ENCODE measurements at regions not wholly inside any gene's neighbourhood (a gene's known extent, or its start where the extent isn't known, plus 50 kb on each side); places are given as distances from the start of the nearest gene placed in this dataset.
"Not testable (repeated sequence)": the region's sequence is repeated elsewhere in the genome, so short reads cannot be mapped to it uniquely, and the experiment has no call there.

DNA sequence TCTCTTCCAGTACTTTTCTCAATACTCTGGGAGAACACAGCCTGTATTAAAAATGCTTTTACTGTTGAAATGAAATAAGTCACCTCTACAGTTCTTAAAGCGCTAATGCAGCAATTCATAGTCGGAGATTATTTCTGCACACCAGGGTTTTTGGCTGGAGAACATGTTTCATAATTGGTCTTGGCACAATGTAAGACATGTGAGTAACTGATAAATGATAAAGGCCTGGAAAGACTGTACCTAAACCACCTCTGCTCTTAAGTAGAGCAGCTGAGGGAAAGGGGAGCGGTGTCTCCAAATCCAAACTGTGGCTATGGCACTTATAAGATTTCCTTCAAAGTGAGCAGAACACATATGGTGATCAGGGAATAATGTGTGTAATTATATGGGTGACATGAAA is 390.3 kb upstream of the MBL2 start:
- no peak for DNase-seq (ENCODE audit: low spot score)

DNA sequence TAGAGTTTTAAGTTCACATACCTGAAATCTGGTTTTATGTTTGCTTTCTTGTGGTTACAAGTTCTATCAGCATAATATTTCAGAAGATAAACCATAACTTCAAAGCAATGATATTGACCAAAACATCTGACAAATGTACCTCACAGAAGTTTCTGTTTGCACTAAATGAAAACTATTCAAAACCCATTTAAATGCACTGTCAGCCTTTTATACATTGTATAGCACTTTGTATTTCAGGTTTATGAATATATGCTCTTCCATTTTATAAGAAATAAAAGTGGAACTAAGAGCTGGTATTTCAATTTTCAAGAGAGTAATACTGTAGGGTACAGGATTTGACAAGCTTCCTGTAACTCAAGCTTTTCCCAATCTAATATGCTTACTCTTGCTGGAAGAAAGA is 388.6 kb upstream of the MBL2 start:
- DNase-seq (ENCODE audit: low spot score): no peak

DNA sequence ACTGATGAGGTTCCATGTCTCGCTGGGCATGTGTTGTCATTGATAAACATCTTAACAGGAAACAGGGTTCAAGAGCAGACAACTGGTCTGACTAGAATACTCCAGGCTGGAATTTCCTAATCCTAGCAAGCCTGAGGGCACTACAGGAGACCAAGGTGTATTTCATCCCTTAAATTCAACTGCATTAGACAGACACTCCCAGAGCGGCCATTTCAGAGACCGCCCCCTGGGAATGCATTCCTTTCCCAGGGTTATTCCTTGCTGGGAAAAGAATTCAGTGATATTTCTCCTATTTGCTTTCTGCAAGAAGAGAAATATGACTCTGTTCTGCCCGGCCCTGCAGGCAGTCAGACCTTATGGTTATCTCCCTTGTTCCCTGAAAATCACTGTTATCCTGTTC is 383.1 kb upstream of the MBL2 start:
- not testable (repeated sequence) for DNase-seq (ENCODE audit: low spot score)

DNA sequence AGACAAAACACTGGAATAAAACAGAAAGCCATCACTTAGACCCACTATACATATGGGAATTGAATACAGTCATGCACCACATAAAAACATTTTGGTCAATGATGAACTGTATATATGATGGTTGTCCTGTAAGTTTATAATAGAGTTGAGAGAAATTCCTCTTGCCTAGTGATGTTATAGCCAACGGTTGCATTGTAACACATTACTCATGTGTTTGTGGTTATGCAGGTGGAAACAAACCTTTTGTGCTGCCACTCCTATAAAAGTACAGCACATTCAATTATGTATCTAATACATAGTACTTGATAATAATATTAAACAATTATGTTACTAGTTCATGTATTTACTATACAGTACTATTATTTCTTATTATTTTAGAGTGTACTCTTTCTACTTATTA is 381.2 kb upstream of the MBL2 start:
- DNase-seq (ENCODE audit: low spot score): no peak

DNA sequence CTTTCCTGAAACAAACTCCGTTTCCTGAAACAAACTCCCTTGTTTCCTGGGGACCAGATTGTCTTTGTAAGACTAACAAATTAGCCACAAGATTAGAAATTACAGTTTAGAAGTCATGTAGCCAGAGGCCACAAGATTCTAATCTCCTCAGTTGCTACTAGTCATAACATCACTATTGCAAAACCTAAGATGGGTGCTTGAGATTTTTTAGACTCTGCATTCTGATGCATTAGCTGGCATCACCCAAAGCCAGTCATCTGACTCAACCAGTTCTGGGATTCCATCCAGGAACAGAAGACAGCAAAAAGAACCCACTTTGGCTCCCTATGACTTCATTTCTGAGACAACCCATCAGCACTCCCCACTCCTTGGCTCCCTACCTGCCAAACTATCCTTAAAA is 367.9 kb upstream of the MBL2 start:
- DNase-seq (ENCODE audit: low spot score): no peak

DNA sequence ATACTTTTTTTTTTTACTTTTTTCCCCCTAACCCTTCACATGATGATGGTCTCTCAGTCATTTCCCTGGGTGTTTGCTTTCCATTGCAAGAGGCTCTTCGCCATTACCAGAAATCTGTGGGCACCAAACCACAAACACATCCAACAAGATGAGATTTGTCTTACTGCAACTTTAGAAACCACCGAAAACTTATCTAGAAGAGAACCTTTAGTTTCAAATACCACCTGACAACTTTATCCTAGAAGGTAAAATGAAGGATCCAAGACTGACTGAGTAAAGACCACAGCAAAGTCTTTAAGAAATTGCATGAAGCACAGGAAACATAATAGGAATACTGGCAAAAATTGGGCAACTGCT is 363.3 kb upstream of the MBL2 start:
- no peak for DNase-seq (ENCODE audit: low spot score)

DNA sequence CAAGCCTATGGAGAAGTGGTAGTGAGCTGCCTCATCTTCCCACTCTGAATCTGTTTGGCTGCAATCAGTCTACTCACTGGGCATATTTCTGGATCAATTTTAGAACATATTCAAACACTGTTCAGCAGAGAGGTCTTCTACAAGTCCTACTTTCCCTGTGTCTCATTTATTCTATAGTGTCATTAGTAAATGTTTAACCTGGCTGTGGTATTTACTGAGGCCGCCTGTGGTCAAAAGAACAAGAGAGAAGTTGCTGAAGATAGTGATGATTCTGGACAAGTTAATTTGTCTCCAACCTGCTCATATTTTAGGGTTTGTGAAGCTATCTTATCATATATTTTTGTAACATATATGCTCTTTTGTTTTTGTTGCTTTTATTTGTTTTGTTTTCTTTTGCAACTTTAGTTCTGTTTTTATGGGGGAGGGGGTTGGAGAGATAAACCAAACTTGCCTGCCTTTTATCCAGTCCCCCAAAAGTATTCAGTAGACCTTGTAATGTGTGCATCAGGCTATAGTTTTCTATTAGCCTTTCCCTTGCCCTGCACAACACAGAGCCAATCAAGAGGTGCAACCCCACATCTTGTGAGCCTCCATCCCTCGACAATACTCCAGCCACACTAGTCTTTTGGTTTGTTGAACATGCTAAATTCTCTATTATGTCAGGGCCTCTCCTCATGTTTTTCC is 362.8 kb upstream of the MBL2 start:
- DNase-seq (ENCODE audit: low spot score): no peak

DNA sequence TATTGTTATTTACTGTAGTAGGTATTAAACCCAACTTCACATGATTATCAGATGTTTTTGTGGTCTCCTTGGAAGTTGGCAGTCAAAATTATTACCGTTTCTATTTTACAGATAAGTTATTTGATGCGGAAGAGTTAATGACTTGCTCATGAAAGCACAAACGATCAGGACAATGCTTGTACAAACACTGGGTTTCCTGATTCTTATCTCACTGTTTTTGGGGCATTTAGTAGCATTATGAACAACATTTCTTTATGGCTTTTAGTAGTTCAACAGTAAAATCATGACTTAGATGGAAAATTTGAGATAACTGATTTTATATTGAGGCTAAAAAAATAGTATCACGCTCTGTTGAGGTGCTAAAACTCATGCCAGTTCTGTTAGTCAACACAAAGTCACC is 361.5 kb upstream of the MBL2 start:
- no peak for DNase-seq (ENCODE audit: low spot score)

DNA sequence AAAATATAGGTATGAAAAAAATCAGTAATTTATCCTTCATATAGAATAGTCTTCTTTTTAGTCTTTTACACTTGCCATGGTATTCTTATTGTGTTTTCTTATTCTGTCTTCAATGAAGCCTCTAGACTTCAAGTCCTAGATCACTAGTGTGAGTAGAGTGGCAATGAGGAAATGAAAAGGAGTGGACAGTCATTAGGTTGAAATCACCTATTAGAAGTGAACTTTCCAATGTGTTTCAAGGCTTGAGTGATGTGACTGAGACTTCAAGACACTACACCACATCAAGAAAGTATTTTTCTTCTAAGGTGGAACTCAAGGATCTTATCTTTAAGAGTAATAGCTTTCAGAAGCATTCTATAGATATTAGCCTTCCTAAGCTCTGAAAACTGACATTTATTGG is 357.8 kb upstream of the MBL2 start:
- no peak for DNase-seq (ENCODE audit: low spot score)

DNA sequence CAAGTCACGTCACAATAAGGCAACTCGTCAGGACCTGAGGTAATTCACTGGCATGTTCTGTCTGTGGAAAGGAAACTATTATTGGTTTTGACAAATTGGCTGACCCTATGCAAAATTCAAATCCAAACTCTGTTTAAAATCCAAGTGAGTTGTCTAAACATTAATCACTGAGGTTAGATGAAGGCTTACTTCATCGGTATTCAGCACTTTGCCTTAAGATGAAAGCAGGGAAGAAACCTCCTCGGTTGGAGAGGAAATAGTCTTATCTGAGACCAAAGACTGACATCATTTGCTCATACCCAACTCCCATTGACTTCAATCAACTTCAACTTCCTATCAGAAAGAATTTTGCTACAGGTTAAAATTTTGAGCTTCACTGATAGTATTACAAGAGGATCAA is 355.1 kb upstream of the MBL2 start:
- DNase-seq (ENCODE audit: low spot score): no peak

DNA sequence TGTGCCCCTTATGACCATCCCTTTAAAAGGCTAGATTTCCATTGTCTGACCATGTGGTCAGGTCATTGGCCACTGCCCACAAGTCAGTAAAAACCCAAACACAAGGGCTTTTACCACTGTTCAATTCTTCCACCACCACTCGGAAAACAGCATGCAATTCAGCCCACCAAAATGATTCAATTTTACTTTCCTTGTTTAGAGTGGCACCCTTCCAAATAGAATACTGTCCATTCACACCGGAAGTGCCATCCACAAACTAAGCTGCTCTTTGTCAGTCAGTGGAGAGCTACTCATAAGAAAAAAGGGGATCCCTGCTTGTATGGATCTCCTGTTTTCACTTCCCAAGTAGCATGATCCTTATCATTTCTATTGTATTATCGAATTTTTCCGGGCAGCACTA is 350.7 kb upstream of the MBL2 start:
- DNase-seq (ENCODE audit: low spot score): no peak

DNA sequence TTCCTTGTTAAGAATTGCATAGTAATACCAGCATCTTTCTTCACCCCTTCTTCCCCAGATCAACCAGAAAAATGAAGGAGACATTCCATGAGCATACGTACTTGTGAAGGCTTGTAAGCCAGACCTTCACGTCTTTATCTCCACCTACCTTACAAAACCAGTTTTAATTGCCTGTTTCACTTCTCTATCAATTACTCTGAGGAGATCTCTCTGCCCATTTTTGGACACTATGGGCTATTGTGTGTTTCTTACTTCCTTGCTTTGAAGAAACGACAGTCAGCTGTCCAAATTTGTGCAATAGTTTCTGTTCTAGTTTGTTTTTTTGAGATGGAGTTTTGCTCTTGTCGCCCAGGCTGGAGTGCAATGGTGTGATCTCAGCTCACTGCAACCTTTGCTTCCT is 349.7 kb upstream of the MBL2 start:
- DNase-seq (ENCODE audit: low spot score): no peak

DNA sequence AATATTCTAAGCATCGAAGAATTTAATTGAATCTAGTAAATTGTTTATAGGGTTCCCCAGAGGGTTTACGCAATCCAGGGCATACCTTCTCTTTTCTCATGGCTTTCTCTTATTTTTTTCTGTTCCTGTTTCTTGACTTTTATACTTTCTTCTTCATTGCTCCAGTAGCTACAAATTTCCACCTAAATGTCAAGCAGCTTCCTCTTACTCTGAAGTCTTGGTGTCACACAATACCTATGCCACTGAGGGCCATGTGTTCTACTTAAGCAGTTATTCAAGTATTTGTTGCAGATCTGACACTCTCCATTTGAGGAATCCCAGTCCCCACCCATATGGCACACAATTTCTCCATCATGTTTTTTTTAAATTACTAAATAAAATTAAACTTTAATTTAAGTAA is 343.1 kb upstream of the MBL2 start:
- no peak for DNase-seq (ENCODE audit: low spot score)

DNA sequence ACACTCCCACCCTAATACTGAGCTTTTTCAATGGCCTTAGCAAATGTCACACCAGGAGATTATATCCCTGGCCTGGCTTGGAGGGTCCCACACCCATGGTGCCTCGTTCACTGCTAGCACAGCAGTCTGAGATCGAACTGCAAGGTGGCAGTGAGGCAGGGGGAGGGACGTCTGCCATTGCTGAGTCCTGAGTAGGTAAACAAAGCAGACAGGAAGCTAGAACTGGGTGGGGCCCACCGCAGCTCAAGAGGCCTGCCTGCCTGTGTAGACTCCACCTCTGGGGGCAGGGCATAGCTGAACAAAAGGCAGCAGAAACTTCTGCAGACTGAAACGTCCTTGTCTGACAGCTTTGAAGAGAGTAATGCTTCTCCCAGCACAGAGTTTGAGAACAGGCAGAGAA is 338.9 kb upstream of the MBL2 start:
- DNase-seq (ENCODE audit: low spot score): no peak

DNA sequence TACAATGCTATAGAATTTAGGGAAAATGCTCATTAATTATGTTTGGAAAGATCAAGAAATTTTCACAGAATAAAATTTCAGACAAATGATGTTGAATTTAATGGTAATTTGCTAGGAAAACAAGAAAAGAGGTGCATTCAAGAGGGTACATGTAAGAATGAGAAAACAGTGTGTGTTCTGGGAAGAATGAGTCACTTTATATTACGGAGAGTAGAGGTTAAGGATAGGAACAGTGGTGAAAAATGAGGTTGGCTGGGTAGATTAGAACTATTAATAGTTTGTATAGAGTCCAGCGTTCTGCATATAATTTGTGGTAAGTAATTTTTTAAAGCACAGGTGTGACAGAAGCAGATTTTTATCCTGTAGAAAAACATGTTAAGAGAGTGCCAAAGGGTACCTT is 336.7 kb upstream of the MBL2 start:
- no peak for DNase-seq (ENCODE audit: low spot score)

DNA sequence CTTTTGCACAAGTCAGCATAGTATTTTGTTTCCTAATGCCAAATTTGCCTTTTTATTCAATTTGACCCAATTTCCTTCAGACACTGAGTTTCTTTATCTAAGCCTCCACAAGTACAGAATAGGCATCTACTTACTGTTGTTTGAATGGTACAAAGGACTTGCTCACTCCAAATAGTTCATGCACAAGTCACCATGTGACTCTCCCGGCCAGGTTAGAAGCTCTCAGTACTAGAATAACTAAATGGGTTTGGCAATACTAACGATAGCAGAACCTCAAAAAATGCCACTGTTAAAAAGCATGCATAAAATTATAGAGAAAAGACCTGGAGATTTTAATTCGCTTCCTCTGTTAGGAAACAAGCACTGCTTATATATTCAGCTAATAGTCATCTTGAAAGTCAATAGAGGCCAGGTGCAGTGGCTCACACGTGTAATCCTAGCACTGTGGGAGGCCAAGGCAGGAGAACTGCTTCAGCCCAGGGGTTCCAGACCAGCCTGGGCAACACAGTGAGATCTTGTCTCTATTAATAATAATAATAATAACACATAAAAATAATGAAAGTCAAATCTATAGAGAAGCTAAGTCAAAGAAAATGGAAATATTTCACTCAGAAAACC is 335.8 kb upstream of the MBL2 start:
- DNase-seq (ENCODE audit: low spot score): no peak

DNA sequence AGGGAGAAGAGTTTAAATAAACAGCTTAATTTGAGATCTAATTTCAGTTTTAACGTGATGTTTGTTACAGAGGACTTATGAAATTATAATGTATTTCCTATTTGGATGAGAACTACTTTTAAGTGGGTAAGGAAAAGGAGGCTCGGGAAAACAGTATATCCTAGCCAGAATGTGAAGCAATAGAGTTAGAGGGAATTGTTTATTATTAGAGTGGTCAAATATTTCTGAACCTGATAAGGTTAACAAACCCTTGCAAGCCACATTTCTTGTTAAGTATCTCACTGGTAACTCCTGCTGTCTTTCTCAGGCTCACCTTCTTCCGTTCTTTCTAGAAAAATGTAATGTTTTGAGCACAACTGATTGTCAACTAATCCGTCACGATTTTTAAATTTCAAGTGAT is 335.1 kb upstream of the MBL2 start:
- DNase-seq (ENCODE audit: low spot score): no peak

DNA sequence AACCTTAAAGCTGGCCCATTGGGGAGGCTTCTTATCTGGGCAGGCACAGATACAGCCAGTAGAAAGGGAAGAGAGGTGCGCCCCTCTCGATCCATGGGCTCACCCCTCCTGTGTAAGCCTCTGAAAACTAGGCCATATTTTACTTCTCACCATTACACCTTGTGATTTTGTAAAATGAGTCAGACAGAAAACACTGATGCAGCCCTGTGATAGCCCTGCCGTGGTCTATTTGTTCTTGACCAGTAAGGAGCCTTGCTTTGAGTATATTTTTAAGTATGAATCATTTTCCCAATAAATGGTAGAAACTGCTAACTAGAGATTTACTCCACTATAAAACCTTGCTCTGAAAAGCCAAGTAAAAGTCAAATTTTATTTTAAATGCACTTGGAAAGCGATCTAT is 329.8 kb upstream of the MBL2 start:
- no peak for DNase-seq (ENCODE audit: low spot score)

DNA sequence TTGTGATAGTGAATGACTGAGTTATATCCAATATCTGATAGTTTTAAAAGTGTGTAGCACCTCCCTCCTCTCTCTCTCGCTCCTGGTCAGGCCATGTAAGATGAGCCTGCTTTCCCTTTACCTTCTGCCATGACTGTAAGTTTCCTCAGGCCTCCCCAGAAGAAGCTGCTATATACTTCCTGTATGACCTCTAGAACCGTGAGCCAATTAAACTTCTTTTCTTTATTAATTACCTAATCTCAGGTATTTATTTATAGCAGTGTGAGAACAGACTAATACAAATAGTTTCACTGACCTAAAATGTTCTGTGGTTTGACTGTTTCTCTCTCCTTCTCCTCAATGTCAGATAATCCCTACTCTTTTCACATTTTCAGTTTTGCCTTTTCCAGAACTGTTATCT is 321.3 kb upstream of the MBL2 start:
- DNase-seq (ENCODE audit: low spot score): no peak

DNA sequence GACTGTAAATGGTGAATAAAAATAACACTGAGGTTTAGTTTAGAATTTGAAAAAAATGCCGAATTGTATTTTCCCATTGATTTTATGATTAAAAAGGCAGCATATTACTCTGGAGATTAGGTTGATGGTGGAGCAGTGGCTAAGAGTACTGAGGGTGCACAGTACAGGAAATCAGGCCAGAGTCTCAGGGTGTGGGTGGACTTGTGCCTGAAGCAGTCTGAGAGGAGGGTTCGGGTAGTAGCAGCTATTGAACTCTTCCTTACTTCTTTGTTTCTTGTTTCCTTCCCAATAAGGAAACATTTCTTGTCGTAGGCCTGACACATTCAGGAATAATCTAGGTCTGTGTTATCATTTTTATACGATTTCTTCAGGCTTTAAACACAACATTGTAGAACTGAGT is 319.0 kb upstream of the MBL2 start:
- DNase-seq (ENCODE audit: low spot score): no peak

DNA sequence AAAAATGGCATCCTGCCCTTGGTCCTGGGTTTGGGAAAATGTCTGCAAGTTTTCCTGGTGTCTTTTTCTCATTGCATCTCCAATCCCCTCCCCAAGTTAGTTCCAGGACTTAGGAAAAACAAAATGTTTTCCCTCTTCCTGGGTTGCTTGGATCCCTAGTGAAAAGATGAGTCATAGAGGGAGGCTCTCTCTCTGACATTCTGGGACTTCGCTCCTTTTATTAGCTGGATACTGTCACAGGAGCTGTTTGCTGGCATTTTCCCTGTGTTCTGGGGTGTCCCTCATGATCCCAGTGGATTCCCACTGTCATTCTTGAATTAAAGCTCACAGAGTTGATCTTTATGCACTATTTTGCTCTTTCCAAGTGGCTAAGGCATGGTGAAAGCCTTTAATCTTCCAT is 316.4 kb upstream of the MBL2 start:
- DNase-seq (ENCODE audit: low spot score): no peak

DNA sequence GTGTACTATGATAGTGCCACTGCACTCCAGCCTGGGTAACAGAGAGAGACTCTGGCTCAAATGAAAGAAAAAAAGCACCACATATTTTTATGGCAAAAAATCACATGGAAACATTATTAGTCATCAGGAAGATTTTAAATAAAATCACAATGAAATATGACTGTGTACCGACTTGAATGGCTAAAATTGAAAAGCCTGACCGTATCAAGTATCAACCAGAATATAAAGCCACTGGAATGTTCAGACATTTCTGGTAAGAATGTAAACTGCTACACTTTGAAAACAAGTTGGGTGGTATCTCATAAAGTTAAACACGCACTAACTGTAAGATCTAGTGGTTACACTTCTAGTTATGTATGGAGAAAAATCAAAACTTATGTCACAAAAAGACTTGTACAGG is 306.7 kb upstream of the MBL2 start:
- DNase-seq (ENCODE audit: low spot score): no peak

DNA sequence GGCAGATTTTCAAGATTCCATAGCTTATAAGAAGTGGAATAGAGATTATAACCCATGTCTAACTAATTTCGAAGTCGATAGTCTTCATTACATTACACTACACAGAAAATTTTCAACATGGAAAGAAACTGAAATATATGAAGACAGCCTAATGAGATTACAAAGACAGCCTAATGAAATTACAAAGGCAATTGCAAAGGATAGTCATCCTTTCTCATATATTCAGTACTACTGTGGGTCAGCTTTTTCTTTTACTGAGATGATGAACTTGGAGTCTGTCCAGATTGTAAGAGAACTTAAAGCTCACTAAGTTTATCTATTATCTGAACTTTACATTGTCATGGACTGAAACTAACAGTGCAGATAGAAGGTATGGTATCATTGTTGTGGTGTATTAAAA is 304.4 kb upstream of the MBL2 start:
- DNase-seq (ENCODE audit: low spot score): no peak

DNA sequence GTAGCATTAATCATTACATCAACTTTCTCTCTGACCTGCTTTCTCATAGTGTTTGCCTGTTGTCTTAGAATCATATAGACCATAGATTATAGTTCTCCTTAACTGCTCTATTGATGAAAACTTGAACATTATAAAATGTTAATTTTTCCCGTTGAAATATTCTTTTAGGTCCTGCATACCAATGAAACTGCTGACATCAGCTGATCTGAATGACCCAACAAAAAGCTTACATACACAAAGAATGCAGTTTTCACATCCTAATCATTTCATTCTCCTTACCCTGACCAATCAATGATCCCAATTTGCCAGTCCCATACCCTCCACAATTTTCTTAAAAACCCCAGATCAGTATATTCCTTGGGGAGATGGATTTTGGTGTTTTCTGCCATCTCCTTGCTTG is 302.9 kb upstream of the MBL2 start:
- DNase-seq (ENCODE audit: low spot score): no peak

DNA sequence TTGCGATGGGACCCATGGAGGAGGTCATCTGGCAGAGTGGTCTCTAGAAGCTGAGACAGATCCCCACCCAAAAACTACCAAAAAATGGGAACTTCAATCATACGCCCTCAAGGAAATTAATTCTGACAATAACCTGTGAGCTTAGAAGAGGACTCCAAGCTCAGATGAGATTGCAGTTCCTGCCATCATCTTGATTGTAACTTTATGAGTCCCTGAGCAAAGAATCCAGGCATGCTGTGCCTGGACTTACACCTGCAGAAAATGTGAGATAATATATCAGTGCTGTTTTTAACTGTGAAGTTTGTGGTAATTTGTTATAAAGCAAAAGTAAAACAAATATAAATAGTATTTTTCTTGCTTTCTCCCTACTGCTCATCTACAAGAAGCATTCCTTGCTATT is 299.6 kb upstream of the MBL2 start:
- no peak for DNase-seq (ENCODE audit: low spot score)
